Common myeloid progenitor, CD34-positive (primary cell): ENCODE measurements at regions not wholly inside any gene's neighbourhood (a gene's known extent, or its start where the extent isn't known, plus 50 kb on each side); places are given as distances from the start of the nearest gene placed in this dataset.

Experiments
- CTCF ChIA-PET: fragments of 350-600 bp; sonication (Branson Sonifier 250); formaldehyde crosslinking; loops from one replicate; lab custom pipeline; 2021; ENCODE audit warnings: antibody characterized with exemption; lab: Charles Lee
- POLR2A ChIA-PET: fragments of 350-600 bp; sonication (Branson Sonifier 250); formaldehyde crosslinking; loops from one replicate; lab custom pipeline; 2021; ENCODE audit warnings: antibody characterized with exemption; lab: Charles Lee
- DNase-seq, 3 donors: peaks; one replicate each; pipeline versions ENCODE4 v3.0.0 to v3.0.0-alpha.2; 2013
- H3K27ac ChIP-seq, 2 experiments: 1 replicate in 1 of 2; 2 replicates in 1 of 2; pipeline ENCODE4 v1.7.0; 2013; ENCODE audit warnings: inconsistent platforms in 2 of 2, low read length in 2 of 2, mild to moderate bottlenecking in 2 of 2, low read depth in 1 of 2, moderate library complexity in 1 of 2; ENCODE audit not compliant: severe bottlenecking in 2 of 2, insufficient read depth in 1 of 2, poor library complexity in 1 of 2
- H3K27me3 ChIP-seq, 5 experiments: replicated peaks in 2 of 5; 1 replicate in 3 of 5; 2 replicates in 2 of 5; pipeline versions ENCODE4 v1.6.1 to v1.7.0; 2013; ENCODE audit warnings: low read length in 4 of 5, mild to moderate bottlenecking in 2 of 5, moderate library complexity in 2 of 5, inconsistent platforms in 1 of 5; ENCODE audit not compliant: insufficient read depth in 5 of 5, control insufficient read depth in 4 of 5
- H3K36me3 ChIP-seq, 4 experiments: 1 replicate in 2 of 4; 2 replicates in 2 of 4; pipeline versions ENCODE4 v1.6.1 to v1.7.0; 2013; ENCODE audit warnings: low read length in 3 of 4, control low read depth in 1 of 4, mild to moderate bottlenecking in 1 of 4; ENCODE audit not compliant: control insufficient read depth in 4 of 4, insufficient read depth in 4 of 4
- H3K4me1 ChIP-seq, 4 experiments: 1 replicate in 3 of 4; 2 replicates in 1 of 4; pipeline versions ENCODE4 v1.6.1 to v1.7.1; 2013; ENCODE audit warnings: low read length in 3 of 4, mild to moderate bottlenecking in 3 of 4, control low read depth in 1 of 4, inconsistent platforms in 1 of 4, moderate library complexity in 1 of 4; ENCODE audit not compliant: control insufficient read depth in 4 of 4, insufficient read depth in 4 of 4; ENCODE audit errors: control extremely low read depth in 1 of 4
- H3K4me3 ChIP-seq, 7 experiments: 1 replicate in 4 of 7; 2 replicates in 3 of 7; pipeline versions ENCODE4 v1.5.1 to v1.7.0; 2013; ENCODE audit warnings: mild to moderate bottlenecking in 7 of 7, low read length in 6 of 7, moderate library complexity in 6 of 7, inconsistent platforms in 2 of 7, low read depth in 2 of 7, control low read depth in 1 of 7; ENCODE audit not compliant: insufficient read depth in 4 of 7, control insufficient read depth in 1 of 7; ENCODE audit errors: extremely low read depth in 1 of 7
- H3K9me3 ChIP-seq, 5 experiments: 1 replicate in 4 of 5; 2 replicates in 1 of 5; pipeline versions ENCODE4 v1.6.1 to v1.7.1; 2013; ENCODE audit warnings: low read length in 4 of 5, mild to moderate bottlenecking in 2 of 5, inconsistent platforms in 1 of 5, low read depth in 1 of 5, moderate library complexity in 1 of 5; ENCODE audit not compliant: control insufficient read depth in 4 of 5, insufficient read depth in 2 of 5; ENCODE audit errors: control extremely low read depth in 1 of 5
- WGBS: methylation state at CpG from one replicate; pipeline ENCODE4 v1.1.5; 2013; ENCODE audit not compliant: insufficient coverage; 5-methylcytosine and 5-hydroxymethylcytosine counted together

DNA sequence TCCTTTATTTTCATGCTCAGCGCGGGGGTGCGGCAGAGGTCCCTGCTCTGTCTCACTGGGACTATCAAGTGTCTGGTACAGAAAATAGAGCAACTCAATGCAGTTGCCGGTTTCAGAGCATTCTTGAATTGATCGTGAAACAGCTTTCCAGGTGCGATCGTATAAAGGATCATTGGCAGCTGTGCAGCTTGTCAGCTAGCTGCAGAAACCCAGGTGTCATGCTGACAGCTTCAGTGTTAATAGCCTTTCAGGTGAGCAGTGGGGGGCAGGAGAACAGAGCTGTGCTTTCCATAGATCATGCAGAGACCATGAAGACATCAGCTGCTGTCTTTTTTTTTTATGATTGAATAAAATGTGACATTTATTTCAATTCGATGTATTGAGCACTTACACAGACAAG lies 583.9 kb downstream of the NLGN4X start:
- POLR2A ChIA-PET = no interaction called here
- no peaks in the 10 kb centered on the region for H3K27me3 ChIP-seq
- no peaks in the 10 kb centered on the region for H3K4me1 ChIP-seq
- DNase-seq = no peak
- WGBS = 49% methylated on average over 7 of the region's 8 CpGs
- no peak overlapping the region for H3K4me3 ChIP-seq
- no peak overlapping the region for H3K27ac ChIP-seq
- H3K36me3 ChIP-seq = no peaks in the 10 kb centered on the region
- CTCF ChIA-PET = no interaction called here
- H3K9me3 ChIP-seq = no peaks in the 10 kb centered on the region

DNA sequence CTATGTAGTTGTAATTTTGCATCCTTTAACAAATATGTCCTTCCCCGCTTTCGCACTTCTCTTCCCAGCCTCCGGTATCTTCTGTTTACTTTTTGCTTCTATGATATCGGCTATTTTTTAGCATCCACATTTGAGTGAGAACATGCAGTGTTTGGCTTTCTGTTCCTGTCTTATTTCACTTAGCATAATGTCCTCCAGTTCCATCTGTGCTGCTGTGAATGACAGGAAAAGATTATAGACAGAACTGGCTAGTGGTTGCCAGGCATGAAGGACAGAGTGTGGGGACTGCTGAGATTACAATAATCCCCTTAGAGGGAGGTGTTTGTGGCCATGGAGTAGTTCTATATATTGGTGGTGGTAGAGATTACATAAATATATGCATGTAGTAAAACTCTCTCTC lies 588.6 kb downstream of the NLGN4X start:
- ChIA-PET CTCF (no interaction called here), POLR2A (no interaction called here)
- WGBS = 100% methylated on average over 4 of the region's 4 CpGs
- no peak overlapping the region for H3K27ac ChIP-seq
- no peaks in the 10 kb centered on the region for H3K9me3 ChIP-seq
- H3K36me3 ChIP-seq = no peaks in the 10 kb centered on the region
- no peaks in the 10 kb centered on the region for H3K4me1 ChIP-seq
- H3K4me3 ChIP-seq = no peak overlapping the region
- DNase-seq = no peak
- no peaks in the 10 kb centered on the region for H3K27me3 ChIP-seq

DNA sequence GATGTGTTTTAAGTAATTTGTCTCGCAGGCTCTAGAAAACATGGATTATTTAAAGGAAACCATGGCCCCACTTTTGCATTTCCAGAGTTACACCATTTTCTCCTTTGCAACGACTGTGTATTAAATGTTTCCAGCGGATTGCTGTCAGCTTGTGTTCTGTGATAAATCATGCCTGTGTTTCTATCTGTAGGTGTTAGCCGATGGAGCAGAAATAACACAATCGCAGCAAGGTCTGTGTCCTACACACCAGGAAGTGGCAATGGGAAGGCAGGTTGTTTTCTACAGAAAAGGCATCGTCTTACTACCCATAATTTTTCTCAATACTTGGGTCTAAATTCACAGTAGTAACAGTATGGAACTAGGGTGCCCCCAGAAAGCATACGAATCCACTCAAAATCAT lies 590.1 kb downstream of the NLGN4X start:
- Histone ChIP-seq H3K27ac (no peak overlapping the region), H3K4me1 (no peaks in the 10 kb centered on the region), H3K36me3 (no peaks in the 10 kb centered on the region), H3K27me3 (no peaks in the 10 kb centered on the region), H3K4me3 (no peak overlapping the region), H3K9me3 (no peaks in the 10 kb centered on the region)
- ChIA-PET CTCF (no interaction called here), POLR2A (no interaction called here)
- 92% methylated on average over 4 of the region's 7 CpGs for WGBS
- DNase-seq = no peak

DNA sequence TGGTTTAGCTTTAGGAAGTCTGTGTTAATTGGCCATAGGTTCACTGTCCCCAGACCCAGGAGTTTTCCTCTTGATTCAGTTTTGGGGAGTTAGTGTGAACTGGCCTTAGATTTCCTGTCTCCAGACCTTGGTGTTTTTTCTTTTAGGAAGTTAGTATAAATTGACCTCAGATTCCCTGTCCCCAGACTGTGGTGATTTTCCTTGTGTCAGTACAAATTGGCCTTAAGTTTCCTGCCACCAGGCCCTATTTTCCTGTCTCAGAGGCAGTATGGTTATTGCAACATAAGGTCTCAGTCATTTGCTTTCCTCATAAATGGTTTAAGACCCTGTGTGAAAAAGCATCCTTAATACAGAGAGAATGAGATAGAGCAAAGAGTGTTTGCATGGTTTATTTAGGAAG lies 595.8 kb downstream of the NLGN4X start:
- Histone ChIP-seq H3K36me3 (no peaks in the 10 kb centered on the region), H3K9me3 (no peaks in the 10 kb centered on the region), H3K27me3 (peaks cover 0 to 5% (median 0%) of the 10 kb centered on the region in 5 experiments), H3K4me3 (no peak overlapping the region), H3K4me1 (no peaks in the 10 kb centered on the region), H3K27ac (no peak overlapping the region)
- DNase-seq = no peak
- ChIA-PET POLR2A (no interaction called here), CTCF (no interaction called here)

DNA sequence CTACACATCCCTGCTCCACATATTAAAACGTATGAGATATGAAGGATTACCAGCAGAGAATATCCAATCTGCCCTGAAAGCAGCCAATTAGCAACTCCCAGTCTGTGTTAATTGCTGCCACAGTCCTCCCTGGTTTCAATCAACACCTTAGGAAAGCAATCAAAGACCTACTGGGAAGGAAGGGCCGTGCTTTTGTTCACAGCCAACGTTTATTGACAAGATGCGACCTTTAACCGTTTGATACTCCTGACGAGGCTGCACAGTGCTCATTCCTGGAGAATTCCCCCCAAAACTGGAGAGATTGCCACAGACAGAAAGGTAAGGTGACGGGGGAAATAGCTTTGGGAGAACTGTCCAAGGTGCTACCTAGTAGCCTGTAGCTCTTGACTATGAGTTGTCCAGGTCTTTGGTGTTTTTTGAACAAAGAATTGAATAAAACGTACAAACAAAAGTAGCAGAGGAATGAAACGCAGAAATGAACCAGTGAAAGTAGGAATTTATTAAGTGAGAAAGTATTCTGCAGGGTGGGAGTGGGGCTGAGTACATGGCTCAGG lies 596.5 kb downstream of the NLGN4X start:
- no peaks in the 10 kb centered on the region for H3K4me1 ChIP-seq
- ChIA-PET CTCF (no interaction called here), POLR2A (no interaction called here)
- no peaks in the 10 kb centered on the region for H3K36me3 ChIP-seq
- H3K4me3 ChIP-seq = no peak overlapping the region
- H3K27me3 ChIP-seq = peaks cover 0 to 5% (median 0%) of the 10 kb centered on the region in 5 experiments
- DNase-seq = no peak
- H3K9me3 ChIP-seq = no peaks in the 10 kb centered on the region
- 69% methylated on average over 7 of the region's 9 CpGs for WGBS
- H3K27ac ChIP-seq = no peak overlapping the region

DNA sequence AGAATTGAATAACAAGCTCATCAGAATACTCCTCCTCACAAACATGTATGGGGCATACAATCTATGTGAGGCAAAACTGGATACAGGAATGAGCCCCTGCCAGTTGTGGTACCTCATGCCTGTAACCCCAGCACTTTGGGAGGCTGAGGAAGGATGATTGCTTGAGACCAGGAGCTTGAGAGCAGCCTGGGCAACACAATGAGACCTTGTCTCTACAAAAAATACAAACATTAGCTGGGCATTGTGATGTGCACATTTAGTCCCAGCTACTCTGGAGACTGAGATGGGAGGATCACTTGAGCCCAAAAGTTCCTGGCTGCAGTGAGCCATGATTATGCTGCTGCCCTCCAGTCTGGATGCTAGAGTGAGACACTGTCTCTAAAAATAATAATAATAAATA lies 611.0 kb downstream of the NLGN4X start:
- no peak for DNase-seq
- POLR2A ChIA-PET = no interaction called here
- H3K27ac ChIP-seq = no peak overlapping the region

DNA sequence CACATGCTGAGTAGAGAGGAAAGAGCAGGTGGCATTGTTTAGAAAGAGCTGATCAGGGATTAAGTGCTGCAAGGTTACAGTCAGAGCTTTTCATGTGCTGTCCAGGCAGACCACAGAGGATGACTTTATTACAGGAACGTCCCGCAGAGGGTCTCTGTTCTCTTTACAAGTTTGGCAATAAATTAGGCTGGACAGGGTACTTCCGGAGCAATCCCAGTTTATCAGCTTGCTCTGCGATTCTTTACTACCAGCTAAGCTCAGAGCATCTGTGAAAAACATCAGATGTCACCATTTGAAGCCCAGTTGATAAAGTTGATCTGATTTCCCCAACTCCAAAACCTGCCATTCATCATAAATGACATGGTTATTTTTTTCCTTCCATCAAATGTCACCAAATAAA lies 633.1 kb downstream of the NLGN4X start:
- 6% methylated on average over 2 of the region's 4 CpGs for WGBS
- ChIA-PET POLR2A (no interaction called here), CTCF (no interaction called here)
- H3K36me3 ChIP-seq = no peaks in the 10 kb centered on the region
- H3K27me3 ChIP-seq = no peaks in the 10 kb centered on the region
- DNase-seq = no peak
- peaks cover 0 to 2% (median 0%) of the 10 kb centered on the region in 5 experiments for H3K9me3 ChIP-seq
- H3K4me3 ChIP-seq = no peak overlapping the region
- no peaks in the 10 kb centered on the region for H3K4me1 ChIP-seq
- no peak overlapping the region for H3K27ac ChIP-seq

More for the DNA sequence above, 611.0 kb downstream of the NLGN4X start:
- Histone ChIP-seq H3K27me3 (no peaks in the 10 kb centered on the region), H3K4me1 (no peaks in the 10 kb centered on the region), H3K9me3 (no peaks in the 10 kb centered on the region), H3K36me3 (no peaks in the 10 kb centered on the region), H3K4me3 (no peak overlapping the region)
- CTCF ChIA-PET = no interaction called here
